HepG2 (cell line): ENCODE measurements at regions not wholly inside any gene's neighbourhood (a gene's known extent, or its start where the extent isn't known, plus 50 kb on each side); places are given as distances from the start of the nearest gene placed in this dataset.

ENCODE experiments used
- ATAC-seq: fragments of 200-7000 bp; cut with Tn5 transposase; 3 replicates; pipeline ENCODE4 v1.9.1; 2020; ENCODE audit warnings: mild to moderate bottlenecking, moderate library complexity
- BruUV-seq: library from RNA; stranded (reverse); fragments of 400-500 nt; replicated peaks from 2 replicates; lab custom pipeline; 2021; lab: Mats Ljungman, UMichigan
- CTCF ChIA-PET: fragments of 300-600 bp; formaldehyde crosslinking; extraction: SDS; loops from one replicate; lab custom pipeline; 2021; ENCODE audit warnings: low total read pairs, inconsistent platforms, low intra/inter-chr PET ratio; lab: Yijun Ruan, JAX
- POLR2A ChIA-PET: fragments of 350-600 bp; sonication (Branson Sonifier 250); formaldehyde crosslinking; loops from one replicate; lab custom pipeline; 2020; ENCODE audit warnings: antibody characterized with exemption, inconsistent platforms; lab: Yijun Ruan, JAX
- DNase-seq: peaks from one replicate; pipeline ENCODE4 v3.0.0-alpha.2; 2015; ENCODE audit warnings: low spot score
- FAIRE-seq: peaks from 3 replicates; lab custom pipeline; 2011; peaks lifted over from hg19 to GRCh38; lab: Jason Lieb, UNC
- H2AFZ ChIP-seq: one replicate; pipeline ENCODE4 v1.6.1; 2011; ENCODE audit warnings: low read length, inconsistent platforms
- H3K27ac ChIP-seq: fragments of 300-600 bp; 3 replicates; pipeline ENCODE4 v1.8.0; 2011; ENCODE audit warnings: mixed run types, mild to moderate bottlenecking, mixed read lengths, low read length, inconsistent platforms; ENCODE audit not compliant: insufficient read depth; ENCODE audit errors: extremely low read length
- H3K27me3 ChIP-seq, 2 experiments: fragments of 200-600 bp in 1 of 2; 2 replicates in 1 of 2; 3 replicates in 1 of 2; pipeline versions ENCODE4 v1.6.0 to v1.8.0; 2011; ENCODE audit warnings: low read length in 2 of 2, mild to moderate bottlenecking in 2 of 2, moderate library complexity in 2 of 2, inconsistent platforms in 1 of 2; ENCODE audit not compliant: insufficient read depth in 2 of 2, control insufficient read depth in 1 of 2
- H3K36me3 ChIP-seq, 2 experiments: fragments of 200-600 bp in 1 of 2; replicated peaks in 1 of 2; 2 replicates in 1 of 2; 3 replicates in 1 of 2; pipeline versions ENCODE4 v1.5.1 to v1.8.0; 2011; ENCODE audit warnings: low read length in 2 of 2, inconsistent platforms in 1 of 2; ENCODE audit not compliant: insufficient read depth in 2 of 2, control insufficient read depth in 1 of 2
- H3K4me1 ChIP-seq: 2 replicates; pipeline ENCODE4 v1.5.1; 2012; ENCODE audit warnings: low read length, inconsistent platforms; ENCODE audit not compliant: insufficient read depth
- H3K4me2 ChIP-seq: 2 replicates; pipeline ENCODE4 v1.6.0; 2011; ENCODE audit warnings: low read depth, low read length, inconsistent platforms
- H3K4me3 ChIP-seq, 3 experiments: fragments of 200-600 bp in 1 of 3; sonication (generic), shearing (Covaris generic) in 1 of 3; replicated peaks in 1 of 3; 2 replicates each; pipeline ENCODE4 v1.5.1; 2011 to 2016; ENCODE audit warnings: low read length in 3 of 3, inconsistent platforms in 2 of 3, low read depth in 2 of 3, mild to moderate bottlenecking in 2 of 3, control low read depth in 1 of 3, mixed read lengths in 1 of 3; ENCODE audit not compliant: insufficient read depth in 1 of 3
- H3K79me2 ChIP-seq: one replicate; pipeline ENCODE4 v1.6.1; 2011; ENCODE audit warnings: low read length, inconsistent platforms; ENCODE audit not compliant: insufficient read depth
- H3K9ac ChIP-seq: 2 replicates; pipeline ENCODE4 v1.6.0; 2011; ENCODE audit warnings: mild to moderate bottlenecking, low read depth, low read length, inconsistent platforms; ENCODE audit not compliant: insufficient read depth
- H3K9me3 ChIP-seq: 2 replicates; pipeline ENCODE4 v1.5.1; 2012; ENCODE audit warnings: mild to moderate bottlenecking, low read length
- H4K20me1 ChIP-seq: 2 replicates; pipeline ENCODE4 v1.6.0; 2011; ENCODE audit warnings: inconsistent platforms, mild to moderate bottlenecking, low read length, moderate library complexity; ENCODE audit not compliant: insufficient read depth
- HMGA1 ChIP-seq: sonication (generic); formaldehyde crosslinking; conservative IDR thresholded peaks from 2 replicates; pipeline ENCODE4 v1.4.0; 2020; ENCODE audit warnings: missing genetic modification reagents
- WIZ ChIP-seq: sonication (generic); formaldehyde crosslinking; IDR thresholded peaks from 2 replicates; pipeline ENCODE4 v1.5.1; 2020; ENCODE audit warnings: mild to moderate bottlenecking, missing genetic modification reagents
- ZNF225 ChIP-seq: sonication (generic); formaldehyde crosslinking; IDR thresholded peaks from 2 replicates; pipeline ENCODE4 v1.4.0; 2020; ENCODE audit warnings: mild to moderate bottlenecking, missing genetic modification reagents
- ZNF343 ChIP-seq: sonication (generic); formaldehyde crosslinking; IDR thresholded peaks from 2 replicates; pipeline ENCODE4 v1.4.0; 2020; ENCODE audit warnings: mild to moderate bottlenecking, missing genetic modification reagents
- WGBS: methylation state at CpG from one replicate; pipeline ENCODE4 v1.1.6; 2017; ENCODE audit warnings: low lambda C conversion rate; 5-methylcytosine and 5-hydroxymethylcytosine counted together
- in situ Hi-C: cut with HindIII; loops from 2 replicates; pipeline ENCODE4 v1.10.0; 2017; ENCODE audit warnings: low pct_unique_long_range_greater_than_20kb; ENCODE audit not compliant: extremely low pct_ligation_motif_present
- intact Hi-C: fragments of 100-400 bp; cut with micrococcal nuclease; formaldehyde crosslinking; loops from one replicate; pipeline ENCODE4 v1.10.0; 2022; ENCODE audit not compliant: unreplicated experiment
- TF ChIP-seq, protein P1 (sequence below): sonication (generic); formaldehyde crosslinking; IDR thresholded peaks from 2 replicates; pipeline ENCODE4 v1.4.0; 2020; ENCODE audit warnings: missing genetic modification reagents, borderline replicate concordance
- TF ChIP-seq, protein P2 (sequence below), 2 experiments: IDR thresholded peaks; 2 replicates each; pipeline ENCODE4 v1.6.1; 2011 to 2012; ENCODE audit warnings: low read length in 2 of 2, borderline replicate concordance in 1 of 2, low read depth in 1 of 2, mild to moderate bottlenecking in 1 of 2, moderate library complexity in 1 of 2

GRCh38 chr5:30809933-30810332, 383.6 kb upstream of the CDH6 start:
- H3K9me3 ChIP-seq: no peaks in the 10 kb centered on the region
- H4K20me1 ChIP-seq: no peaks in the 10 kb centered on the region
- intact Hi-C loops (no loop called here), in situ Hi-C loops (no loop called here)
- no peak overlapping the region for H3K4me3 ChIP-seq
- no peak overlapping the region for H3K27ac ChIP-seq
- no TSS peak for BruUV-seq
- no peak overlapping the region for H3K4me2 ChIP-seq
- H2AFZ ChIP-seq: no peak overlapping the region
- no peak for DNase-seq
- no peak overlapping the region for H3K9ac ChIP-seq
- TF ChIP-seq, protein P1, sequence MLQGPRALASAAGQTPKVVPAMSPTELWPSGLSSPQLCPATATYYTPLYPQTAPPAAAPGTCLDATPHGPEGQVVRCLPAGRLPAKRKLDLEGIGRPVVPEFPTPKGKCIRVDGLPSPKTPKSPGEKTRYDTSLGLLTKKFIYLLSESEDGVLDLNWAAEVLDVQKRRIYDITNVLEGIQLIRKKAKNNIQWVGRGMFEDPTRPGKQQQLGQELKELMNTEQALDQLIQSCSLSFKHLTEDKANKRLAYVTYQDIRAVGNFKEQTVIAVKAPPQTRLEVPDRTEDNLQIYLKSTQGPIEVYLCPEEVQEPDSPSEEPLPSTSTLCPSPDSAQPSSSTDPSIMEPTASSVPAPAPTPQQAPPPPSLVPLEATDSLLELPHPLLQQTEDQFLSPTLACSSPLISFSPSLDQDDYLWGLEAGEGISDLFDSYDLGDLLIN (CRISPR knock-in tag): no peak
- TF ChIP-seq WIZ: no peak
- TF ChIP-seq ZNF225: no peak
- TF ChIP-seq ZNF343 (CRISPR knock-in tag): no peak
- H3K36me3 ChIP-seq: no peaks in the 10 kb centered on the region
- H3K27me3 ChIP-seq: no peaks in the 10 kb centered on the region
- FAIRE-seq: no peak
- no peak for ATAC-seq
- H3K4me1 ChIP-seq: no peaks in the 10 kb centered on the region
- ChIA-PET POLR2A (no interaction called here), CTCF (no interaction called here)
- 0% methylated on average over 1 of the region's 1 CpG for WGBS
- H3K79me2 ChIP-seq: no peaks in the 10 kb centered on the region

DNA sequence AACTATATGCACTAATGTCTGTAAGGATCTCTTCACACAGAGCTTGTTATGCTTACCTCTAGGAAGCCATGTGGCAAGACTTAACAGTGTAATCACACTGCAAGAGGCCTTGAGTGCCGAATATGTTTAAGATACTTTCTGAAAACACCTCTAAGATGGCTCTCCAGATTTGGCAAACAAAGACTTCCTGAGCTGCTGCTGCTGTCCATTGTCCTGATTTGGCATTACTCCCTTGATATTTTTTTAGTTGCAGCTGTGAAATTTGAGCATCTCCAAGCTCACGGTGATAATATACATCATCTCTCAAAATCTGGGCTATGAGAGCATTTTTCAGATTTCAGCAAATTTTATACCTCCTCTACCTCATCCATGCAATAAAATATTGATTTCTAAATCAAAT, 384.5 kb upstream of the CDH6 start:
- no peak overlapping the region for H3K27ac ChIP-seq
- no peaks in the 10 kb centered on the region for H4K20me1 ChIP-seq
- in situ Hi-C loops (no loop called here), intact Hi-C loops (no loop called here)
- H3K79me2 ChIP-seq: no peaks in the 10 kb centered on the region
- no peak overlapping the region for H3K9ac ChIP-seq
- TF ChIP-seq HMGA1 (CRISPR knock-in tag): no peak
- TF ChIP-seq, protein P2, sequence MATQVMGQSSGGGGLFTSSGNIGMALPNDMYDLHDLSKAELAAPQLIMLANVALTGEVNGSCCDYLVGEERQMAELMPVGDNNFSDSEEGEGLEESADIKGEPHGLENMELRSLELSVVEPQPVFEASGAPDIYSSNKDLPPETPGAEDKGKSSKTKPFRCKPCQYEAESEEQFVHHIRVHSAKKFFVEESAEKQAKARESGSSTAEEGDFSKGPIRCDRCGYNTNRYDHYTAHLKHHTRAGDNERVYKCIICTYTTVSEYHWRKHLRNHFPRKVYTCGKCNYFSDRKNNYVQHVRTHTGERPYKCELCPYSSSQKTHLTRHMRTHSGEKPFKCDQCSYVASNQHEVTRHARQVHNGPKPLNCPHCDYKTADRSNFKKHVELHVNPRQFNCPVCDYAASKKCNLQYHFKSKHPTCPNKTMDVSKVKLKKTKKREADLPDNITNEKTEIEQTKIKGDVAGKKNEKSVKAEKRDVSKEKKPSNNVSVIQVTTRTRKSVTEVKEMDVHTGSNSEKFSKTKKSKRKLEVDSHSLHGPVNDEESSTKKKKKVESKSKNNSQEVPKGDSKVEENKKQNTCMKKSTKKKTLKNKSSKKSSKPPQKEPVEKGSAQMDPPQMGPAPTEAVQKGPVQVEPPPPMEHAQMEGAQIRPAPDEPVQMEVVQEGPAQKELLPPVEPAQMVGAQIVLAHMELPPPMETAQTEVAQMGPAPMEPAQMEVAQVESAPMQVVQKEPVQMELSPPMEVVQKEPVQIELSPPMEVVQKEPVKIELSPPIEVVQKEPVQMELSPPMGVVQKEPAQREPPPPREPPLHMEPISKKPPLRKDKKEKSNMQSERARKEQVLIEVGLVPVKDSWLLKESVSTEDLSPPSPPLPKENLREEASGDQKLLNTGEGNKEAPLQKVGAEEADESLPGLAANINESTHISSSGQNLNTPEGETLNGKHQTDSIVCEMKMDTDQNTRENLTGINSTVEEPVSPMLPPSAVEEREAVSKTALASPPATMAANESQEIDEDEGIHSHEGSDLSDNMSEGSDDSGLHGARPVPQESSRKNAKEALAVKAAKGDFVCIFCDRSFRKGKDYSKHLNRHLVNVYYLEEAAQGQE (IDR thresholded peaks at IDR 0.05; ENCODE audit: borderline replicate concordance in 1 of 2, low read depth in 1 of 2, low read length in 2 of 2): peak; percentile 13 to 90
- no TSS peak for BruUV-seq
- H3K9me3 ChIP-seq: no peaks in the 10 kb centered on the region
- H3K4me3 ChIP-seq: no peak overlapping the region
- H3K4me2 ChIP-seq: no peak overlapping the region
- ATAC-seq (no peak), FAIRE-seq (no peak), DNase-seq (no peak)
- no peak overlapping the region for H2AFZ ChIP-seq
- ChIA-PET POLR2A (no interaction called here), CTCF (no interaction called here)
- H3K36me3 ChIP-seq: no peaks in the 10 kb centered on the region
- no peaks in the 10 kb centered on the region for H3K4me1 ChIP-seq
- 0% methylated on average over 2 of the region's 2 CpGs for WGBS
- H3K27me3 ChIP-seq: no peaks in the 10 kb centered on the region
